H9 (cell line): ENCODE measurements at regions not wholly inside any gene's neighbourhood (a gene's known extent, or its start where the extent isn't known, plus 50 kb on each side); places are given as distances from the start of the nearest gene placed in this dataset.
A peak's percentile ranks its signal among the peaks of the same experiment; 100 is the strongest.

Source experiments
- DNase-seq: peaks from one replicate; pipeline ENCODE4 v3.0.0-alpha.2; 2017
- H2AFZ ChIP-seq: one replicate; pipeline ENCODE4 v1.6.1; 2013; ENCODE audit warnings: mild to moderate bottlenecking, low read length, control low read depth, moderate library complexity
- H2AK5ac ChIP-seq: 2 replicates; pipeline ENCODE4 v1.6.1; 2013; ENCODE audit warnings: low read length, control low read depth, mixed read lengths; ENCODE audit not compliant: insufficient read length
- H2BK120ac ChIP-seq: one replicate; pipeline ENCODE4 v1.6.1; 2013; ENCODE audit warnings: low read depth, mild to moderate bottlenecking, low read length, control low read depth, inconsistent platforms; ENCODE audit not compliant: poor library complexity, severe bottlenecking
- H2BK12ac ChIP-seq: 2 replicates; pipeline ENCODE4 v1.6.1; 2013; ENCODE audit warnings: low read length, control low read depth, mixed read lengths, low read depth; ENCODE audit not compliant: insufficient read length
- H2BK15ac ChIP-seq: 2 replicates; pipeline ENCODE4 v1.6.1; 2013; ENCODE audit warnings: low read depth, low read length, control low read depth
- H2BK20ac ChIP-seq: one replicate; pipeline ENCODE4 v1.6.1; 2013; ENCODE audit warnings: low read depth, mild to moderate bottlenecking, low read length, control low read depth, inconsistent platforms; ENCODE audit not compliant: poor library complexity, severe bottlenecking
- H2BK5ac ChIP-seq: 2 replicates; pipeline ENCODE4 v1.6.1; 2013; ENCODE audit warnings: low read length, control low read depth, mixed read lengths; ENCODE audit not compliant: insufficient read length
- H3K14ac ChIP-seq: 2 replicates; pipeline ENCODE4 v1.6.1; 2013; ENCODE audit warnings: low read length, control low read depth; ENCODE audit not compliant: insufficient read depth
- H3K18ac ChIP-seq: 2 replicates; pipeline ENCODE4 v1.6.1; 2013; ENCODE audit warnings: low read depth, mild to moderate bottlenecking, mixed read lengths, low read length, control low read depth; ENCODE audit not compliant: insufficient read length
- H3K23ac ChIP-seq: 2 replicates; pipeline ENCODE4 v1.6.1; 2013; ENCODE audit warnings: low read length, control low read depth, mixed read lengths, low read depth; ENCODE audit not compliant: insufficient read length
- H3K23me2 ChIP-seq: 2 replicates; pipeline ENCODE4 v1.6.1; 2013; ENCODE audit warnings: low read depth, mild to moderate bottlenecking, mixed read lengths, low read length, control low read depth; ENCODE audit not compliant: insufficient read length, poor library complexity, severe bottlenecking
- H3K27ac ChIP-seq: 2 replicates; pipeline ENCODE4 v1.5.1; 2013; ENCODE audit warnings: low read length, control low read depth, mixed read lengths, low read depth; ENCODE audit not compliant: insufficient read length
- H3K27me3 ChIP-seq: 2 replicates; pipeline ENCODE4 v1.6.1; 2013; ENCODE audit warnings: low read length, control low read depth, inconsistent platforms; ENCODE audit not compliant: insufficient read depth
- H3K4ac ChIP-seq: 2 replicates; pipeline ENCODE4 v1.6.1; 2013; ENCODE audit warnings: low read depth, mild to moderate bottlenecking, control low read depth, inconsistent platforms, low read length, moderate library complexity
- H3K4me1 ChIP-seq: 2 replicates; pipeline ENCODE4 v1.6.1; 2013; ENCODE audit warnings: low read length, control low read depth, inconsistent platforms; ENCODE audit not compliant: insufficient read depth
- H3K4me2 ChIP-seq: 2 replicates; pipeline ENCODE4 v1.6.1; 2013; ENCODE audit warnings: low read length, control low read depth, mixed read lengths; ENCODE audit not compliant: insufficient read length, insufficient read depth
- H3K56ac ChIP-seq: 2 replicates; pipeline ENCODE4 v1.6.1; 2013; ENCODE audit warnings: low read depth, mild to moderate bottlenecking, mixed read lengths, low read length, control low read depth; ENCODE audit not compliant: insufficient read length
- H3K79me1 ChIP-seq: 2 replicates; pipeline ENCODE4 v1.6.1; 2013; ENCODE audit warnings: low read depth, mild to moderate bottlenecking, moderate library complexity, low read length, control low read depth, inconsistent platforms; ENCODE audit not compliant: insufficient read depth, poor library complexity, severe bottlenecking
- H3K79me2 ChIP-seq: 2 replicates; pipeline ENCODE4 v1.6.1; 2013; ENCODE audit warnings: low read length, control low read depth, inconsistent platforms; ENCODE audit not compliant: insufficient read depth
- H3K9ac ChIP-seq: 2 replicates; pipeline ENCODE4 v1.6.1; 2013; ENCODE audit warnings: low read length, control low read depth, mixed read lengths; ENCODE audit not compliant: insufficient read length; ENCODE audit errors: extremely low read depth
- H3K9me3 ChIP-seq: one replicate; pipeline ENCODE4 v1.6.1; 2013; ENCODE audit warnings: low read depth, low read length, inconsistent platforms; ENCODE audit not compliant: control insufficient read depth
- H3T11ph ChIP-seq: one replicate; pipeline ENCODE4 v1.6.1; 2013; ENCODE audit warnings: mild to moderate bottlenecking, low read length, control low read depth, inconsistent platforms
- H4K20me1 ChIP-seq: one replicate; pipeline ENCODE4 v1.6.1; 2013; ENCODE audit not compliant: control insufficient read depth, insufficient read length, insufficient read depth
- H4K5ac ChIP-seq: 2 replicates; pipeline ENCODE4 v1.6.1; 2013; ENCODE audit warnings: low read depth, mild to moderate bottlenecking, mixed read lengths, low read length, control low read depth; ENCODE audit not compliant: insufficient read length
- H4K8ac ChIP-seq: replicated peaks from 2 replicates; pipeline ENCODE4 v1.6.1; 2013; ENCODE audit warnings: low read length, control low read depth, mixed read lengths, low read depth; ENCODE audit not compliant: insufficient read length
- H4K91ac ChIP-seq: 2 replicates; pipeline ENCODE4 v1.6.1; 2013; ENCODE audit warnings: low read depth, mild to moderate bottlenecking, moderate library complexity, mixed read lengths, low read length, control low read depth; ENCODE audit not compliant: insufficient read length
- H3K27ac Mint-ChIP-seq, 3 experiments: 2 replicates in 2 of 3; 3 replicates in 1 of 3; pipeline ENCODE4 v1.8.0; 2020 to 2021; ENCODE audit warnings: mixed read lengths in 3 of 3, mild to moderate bottlenecking in 1 of 3, moderate library complexity in 1 of 3
- H3K27me3 Mint-ChIP-seq: 2 replicates; pipeline ENCODE4 v1.8.0; 2021; ENCODE audit warnings: low read depth, mild to moderate bottlenecking, moderate library complexity, mixed read lengths
- H3K36me3 Mint-ChIP-seq, 3 experiments: 2 replicates in 2 of 3; 3 replicates in 1 of 3; pipeline ENCODE4 v1.8.0; 2020 to 2021; ENCODE audit warnings: low read depth in 3 of 3, mixed read lengths in 3 of 3; ENCODE audit not compliant: insufficient read depth in 1 of 3
- H3K4me1 Mint-ChIP-seq, 2 experiments: 2 replicates each; pipeline ENCODE4 v1.8.0; 2020; ENCODE audit warnings: mixed read lengths in 2 of 2
- H3K4me3 Mint-ChIP-seq, 2 experiments: 2 replicates in 1 of 2; 3 replicates in 1 of 2; pipeline ENCODE4 v1.8.0; 2020 to 2021; ENCODE audit warnings: mild to moderate bottlenecking in 2 of 2, mixed read lengths in 2 of 2, moderate library complexity in 1 of 2
- H3K9me3 Mint-ChIP-seq, 2 experiments: 2 replicates in 1 of 2; 3 replicates in 1 of 2; pipeline ENCODE4 v1.8.0; 2020; ENCODE audit warnings: mild to moderate bottlenecking in 2 of 2, mixed read lengths in 2 of 2, moderate library complexity in 1 of 2
- CTCF ChIP-seq: fragments of 200-600 bp; sonication (generic); conservative IDR thresholded peaks from 3 replicates; pipeline ENCODE4 v1.8.0; 2021; ENCODE audit warnings: antibody characterized with exemption, mild to moderate bottlenecking
- WGBS: extraction: QIAGEN DNeasy Blood & Tissue Kit; methylation state at CpG from one replicate; pipeline ENCODE4 v1.1.7; 2013; ENCODE audit warnings: missing lambda C conversion rate, low lambda C conversion rate, mixed read lengths; ENCODE audit not compliant: insufficient read length; ENCODE audit errors: extremely low coverage; 5-methylcytosine and 5-hydroxymethylcytosine counted together

- no peak overlapping the region for H3K4me3 Mint-ChIP-seq
- peaks cover 9 to 11% of the 10 kb centered on the region in 2 experiments for H3K4me1 Mint-ChIP-seq
- DNase-seq: no peak
- Histone ChIP-seq H3K56ac (no peak overlapping the region), H3T11ph (no peak overlapping the region), H2BK120ac (no peak overlapping the region), H2AFZ (no peak overlapping the region), H3K4me2 (no peak overlapping the region), H2AK5ac (no peak overlapping the region), H2BK15ac (no peak overlapping the region), H3K4ac (no peak overlapping the region), H3K18ac (no peak overlapping the region), H2BK5ac (no peak overlapping the region), H4K91ac (no peak overlapping the region), H4K5ac (no peak overlapping the region), H3K4me1 (no peaks in the 10 kb centered on the region), H3K23ac (no peak overlapping the region), H2BK12ac (no peak overlapping the region), H3K9ac (no peak overlapping the region), H3K79me2 (no peaks in the 10 kb centered on the region), H3K27ac (no peak overlapping the region), H3K14ac (no peak overlapping the region), H4K8ac (no peak overlapping the region), H4K20me1 (no peaks in the 10 kb centered on the region), H3K79me1 (no peaks in the 10 kb centered on the region), H3K27me3 (no peaks in the 10 kb centered on the region), H3K23me2 (no peaks in the 10 kb centered on the region), H3K9me3 (no peaks in the 10 kb centered on the region), H2BK20ac (no peak overlapping the region)
- H3K9me3 Mint-ChIP-seq: peaks cover 3 to 5% of the 10 kb centered on the region in 2 experiments; a peak in 2 of 5 replicates
- 0 out of 7 replicates have a peak overlapping the region, but pooled peaks of 1 of the 3 experiments have one; percentile 22 for H3K27ac Mint-ChIP-seq
- no peaks in the 10 kb centered on the region for H3K27me3 Mint-ChIP-seq
- H3K36me3 Mint-ChIP-seq: peaks cover 0 to 3% (median 0%) of the 10 kb centered on the region in 3 experiments; a peak in 4 of 7 replicates
- WGBS: no CpG with 5 or more reads among the region's 1 CpG
- no peak for TF ChIP-seq CTCF
Measured at GRCh38 chr1:193937308-193937707, 750.9 kb upstream of the B3GALT2 start.
